ENCODE measurements at regions not wholly inside any gene's neighbourhood (a gene's known extent, or its start where the extent isn't known, plus 50 kb on each side); places are given as distances from the start of the nearest gene placed in this dataset.

DNA sequence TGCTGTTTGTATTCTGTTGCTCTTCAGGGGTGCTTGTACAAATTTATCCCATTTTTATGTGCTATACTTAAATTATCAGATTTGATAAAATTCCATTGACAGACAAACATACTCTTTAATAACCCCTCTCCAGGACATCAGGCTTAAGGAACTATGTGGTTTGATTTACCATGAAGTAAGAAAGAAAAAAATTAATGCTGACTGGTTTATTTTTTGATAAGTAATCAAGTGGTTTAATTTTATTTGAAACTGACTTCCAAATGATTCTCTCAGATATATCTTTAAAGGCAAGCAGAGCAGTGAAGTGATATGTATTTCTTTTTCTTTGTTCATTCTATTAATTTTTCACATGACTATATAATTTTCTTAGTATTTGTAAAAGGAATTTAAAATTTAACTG lies 1168.1 kb downstream of the OLFM4 start:
- TF ChIP-seq ELF4 (IDR thresholded peaks at IDR 0.05) = no peak
- TF ChIP-seq SUZ12 (IDR thresholded peaks at IDR 0.05) = no peak
- TF ChIP-seq, protein P1, sequence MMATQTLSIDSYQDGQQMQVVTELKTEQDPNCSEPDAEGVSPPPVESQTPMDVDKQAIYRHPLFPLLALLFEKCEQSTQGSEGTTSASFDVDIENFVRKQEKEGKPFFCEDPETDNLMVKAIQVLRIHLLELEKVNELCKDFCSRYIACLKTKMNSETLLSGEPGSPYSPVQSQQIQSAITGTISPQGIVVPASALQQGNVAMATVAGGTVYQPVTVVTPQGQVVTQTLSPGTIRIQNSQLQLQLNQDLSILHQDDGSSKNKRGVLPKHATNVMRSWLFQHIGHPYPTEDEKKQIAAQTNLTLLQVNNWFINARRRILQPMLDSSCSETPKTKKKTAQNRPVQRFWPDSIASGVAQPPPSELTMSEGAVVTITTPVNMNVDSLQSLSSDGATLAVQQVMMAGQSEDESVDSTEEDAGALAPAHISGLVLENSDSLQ (IDR thresholded peaks at IDR 0.05) = no peak
- TF ChIP-seq FOXA1 (IDR thresholded peaks at IDR 0.05) = no peak
- TF ChIP-seq CTBP1 (IDR thresholded peaks at IDR 0.05; ENCODE audit: borderline replicate concordance) = no peak
- no peak for TF ChIP-seq LEF1 (IDR thresholded peaks at IDR 0.05; ENCODE audit: borderline replicate concordance)
- no peak for TF ChIP-seq HDGF (IDR thresholded peaks at IDR 0.05; ENCODE audit: borderline replicate concordance)
